Loucy (cell line): ENCODE measurements at regions not wholly inside any gene's neighbourhood (a gene's known extent, or its start where the extent isn't known, plus 50 kb on each side); places are given as distances from the start of the nearest gene placed in this dataset.
"Not testable (repeated sequence)": the region's sequence is repeated elsewhere in the genome, so short reads cannot be mapped to it uniquely, and the experiment has no call there.

Experiments
- H2AFZ ChIP-seq: fragments of 200-600 bp; sonication (generic); 2 replicates; pipeline ENCODE4 v1.6.0; 2016; ENCODE audit warnings: antibody characterized with exemption, mild to moderate bottlenecking, low read length, moderate library complexity
- H3F3A ChIP-seq: fragments of 200-600 bp; 2 replicates; pipeline ENCODE4 v1.6.0; 2016; ENCODE audit warnings: antibody characterized with exemption, low read depth, mild to moderate bottlenecking
- H3K27me3 ChIP-seq: fragments of 200-600 bp; sonication (generic); 2 replicates; pipeline ENCODE4 v1.6.1; 2014; ENCODE audit warnings: low read length, mild to moderate bottlenecking; ENCODE audit not compliant: insufficient read depth, poor library complexity, severe bottlenecking
- H3K36me3 ChIP-seq: fragments of 200-600 bp; sonication (generic); 2 replicates; pipeline ENCODE4 v1.6.1; 2016; ENCODE audit warnings: low read length; ENCODE audit not compliant: insufficient read depth
- H3K4me1 ChIP-seq: fragments of 200-600 bp; sonication (generic); 2 replicates; pipeline ENCODE4 v1.5.1; 2014; ENCODE audit warnings: low read length, mild to moderate bottlenecking; ENCODE audit not compliant: insufficient read depth, poor library complexity, severe bottlenecking
- H3K4me2 ChIP-seq: fragments of 200-600 bp; sonication (generic); 2 replicates; pipeline ENCODE4 v1.6.0; 2014; ENCODE audit warnings: antibody characterized with exemption, low read length, low read depth, mild to moderate bottlenecking; ENCODE audit not compliant: poor library complexity, severe bottlenecking
- H3K4me3 ChIP-seq: fragments of 200-600 bp; sonication (generic); 2 replicates; pipeline ENCODE4 v1.5.1; 2014; ENCODE audit warnings: low read length, mild to moderate bottlenecking, mixed read lengths; ENCODE audit not compliant: poor library complexity, severe bottlenecking
- H3K79me2 ChIP-seq: fragments of 200-600 bp; sonication (generic); 2 replicates; pipeline ENCODE4 v1.6.1; 2014; ENCODE audit warnings: low read length; ENCODE audit not compliant: insufficient read depth
- H3K9ac ChIP-seq: fragments of 200-600 bp; sonication (generic); 2 replicates; pipeline ENCODE4 v1.6.0; 2014; ENCODE audit warnings: mild to moderate bottlenecking, low read depth, low read length, moderate library complexity; ENCODE audit not compliant: poor library complexity, severe bottlenecking
- H3K9me2 ChIP-seq: fragments of 200-600 bp; sonication (generic); replicated peaks from 2 replicates; pipeline ENCODE4 v1.6.1; 2016; ENCODE audit warnings: low read depth, low read length, mixed read lengths
- H3K9me3 ChIP-seq: fragments of 200-600 bp; sonication (generic); 2 replicates; pipeline ENCODE4 v1.6.1; 2014; ENCODE audit warnings: mild to moderate bottlenecking, antibody characterized with exemption, low read length, low read depth; ENCODE audit not compliant: insufficient read depth
- H4K20me1 ChIP-seq: fragments of 200-600 bp; sonication (generic); 2 replicates; pipeline ENCODE4 v1.6.0; 2014; ENCODE audit warnings: antibody characterized with exemption, low read length, mild to moderate bottlenecking; ENCODE audit not compliant: insufficient read depth, poor library complexity, severe bottlenecking
- CTCF ChIP-seq: fragments of 200-600 bp; sonication (generic); conservative IDR thresholded peaks from 2 replicates; pipeline ENCODE4 v1.5.1; 2014; ENCODE audit warnings: mild to moderate bottlenecking, antibody characterized with exemption, low read length
- EZH2phosphoT487 ChIP-seq: fragments of 200-600 bp; IDR thresholded peaks from 2 replicates; pipeline ENCODE4 v1.6.1; 2018; ENCODE audit warnings: antibody characterized with exemption, mild to moderate bottlenecking, moderate library complexity, borderline replicate concordance

- Histone ChIP-seq H3K27me3 (no peaks in the 10 kb centered on the region), H3K9ac (no peak overlapping the region), H3K9me2 (no peaks in the 10 kb centered on the region), H3K79me2 (no peaks in the 10 kb centered on the region), H3K9me3 (no peaks in the 10 kb centered on the region), H2AFZ (no peak overlapping the region), H4K20me1 (no peaks in the 10 kb centered on the region), H3K36me3 (no peaks in the 10 kb centered on the region), H3F3A (no peaks in the 10 kb centered on the region), H3K4me3 (no peak overlapping the region), H3K4me1 (no peaks in the 10 kb centered on the region), H3K4me2 (no peak overlapping the region)
- no peak for TF ChIP-seq EZH2phosphoT487
- no peak for TF ChIP-seq CTCF
Measured at GRCh38 chr1:37360011-37360410, 114.4 kb upstream of the ZC3H12A start.

DNA sequence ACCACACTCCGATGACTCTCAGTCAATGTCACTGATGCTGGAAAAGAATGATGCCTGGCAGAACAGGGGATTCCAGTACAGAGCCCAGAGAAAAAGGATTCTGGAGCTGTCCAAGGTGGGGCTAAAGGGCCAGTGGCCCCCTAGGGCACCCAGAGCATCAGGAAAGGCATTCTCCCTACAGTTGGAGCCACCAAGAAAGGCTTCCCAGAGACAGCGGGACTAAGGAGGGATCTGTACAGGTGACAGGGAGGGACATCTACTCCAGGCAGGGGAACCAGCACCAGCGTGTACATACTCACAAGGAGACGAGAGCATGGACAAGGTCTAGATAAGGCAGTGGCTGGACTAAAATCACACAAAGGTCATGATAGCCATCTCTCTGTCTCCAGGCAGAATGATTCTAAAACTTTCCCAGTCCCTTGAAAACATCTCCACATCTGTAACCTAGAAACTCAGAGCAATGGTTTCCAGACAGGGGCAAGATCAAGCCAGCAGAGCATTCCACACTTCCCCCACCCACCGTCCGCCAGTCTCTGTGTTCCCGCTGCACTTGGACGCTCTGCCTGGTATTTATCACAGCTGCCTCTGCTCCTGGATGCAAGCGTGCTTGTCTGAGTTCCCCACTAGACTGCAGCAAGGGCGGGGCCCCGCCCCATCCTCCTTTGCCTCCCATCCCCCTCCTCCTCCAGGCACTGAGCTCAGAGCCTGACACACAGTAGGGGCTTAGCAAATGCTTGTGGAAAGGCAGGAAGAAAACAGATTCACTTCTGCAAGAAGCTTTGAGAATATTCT is 111.6 kb upstream of the ZC3H12A start:
- no peaks in the 10 kb centered on the region for H3K9me3 ChIP-seq
- no peaks in the 10 kb centered on the region for H3K9me2 ChIP-seq
- no peak overlapping the region for H3K4me3 ChIP-seq
- H3K4me2 ChIP-seq, result no peak overlapping the region
- H3K27me3 ChIP-seq, result no peaks in the 10 kb centered on the region
- no peak overlapping the region for H2AFZ ChIP-seq
- no peaks in the 10 kb centered on the region for H3F3A ChIP-seq
- no peaks in the 10 kb centered on the region for H4K20me1 ChIP-seq
- TF ChIP-seq EZH2phosphoT487, result no peak
- no peak for TF ChIP-seq CTCF
- H3K36me3 ChIP-seq, result no peaks in the 10 kb centered on the region
- no peak overlapping the region for H3K9ac ChIP-seq
- no peaks in the 10 kb centered on the region for H3K79me2 ChIP-seq
- H3K4me1 ChIP-seq, result no peaks in the 10 kb centered on the region

DNA sequence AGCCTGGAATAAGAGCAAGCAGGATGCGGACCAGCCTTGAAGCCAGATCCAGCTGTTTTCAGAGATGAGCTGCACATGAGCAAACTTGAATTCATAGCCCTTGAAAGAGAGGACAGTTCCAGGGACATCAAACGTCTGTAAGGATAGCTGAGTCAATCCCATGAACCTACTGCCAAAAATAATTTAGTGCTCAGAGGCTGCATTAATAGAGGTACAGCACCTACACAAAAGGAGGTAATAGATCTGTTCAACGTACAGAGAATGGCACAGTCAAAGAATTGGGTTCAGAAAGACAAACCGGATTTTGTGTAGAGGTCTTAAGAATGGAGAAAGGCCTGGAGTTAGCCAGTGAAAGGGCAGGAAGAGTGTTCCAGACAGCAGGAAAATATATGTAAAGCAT is 110.8 kb upstream of the ZC3H12A start:
- H3K79me2 ChIP-seq, result no peaks in the 10 kb centered on the region
- no peaks in the 10 kb centered on the region for H3K36me3 ChIP-seq
- no peak overlapping the region for H2AFZ ChIP-seq
- no peaks in the 10 kb centered on the region for H3K9me2 ChIP-seq
- H3K4me1 ChIP-seq, result no peaks in the 10 kb centered on the region
- H3K9ac ChIP-seq, result no peak overlapping the region
- H3K9me3 ChIP-seq, result no peaks in the 10 kb centered on the region
- H3F3A ChIP-seq, result no peaks in the 10 kb centered on the region
- H4K20me1 ChIP-seq, result no peaks in the 10 kb centered on the region
- TF ChIP-seq EZH2phosphoT487, result no peak
- no peak for TF ChIP-seq CTCF
- no peaks in the 10 kb centered on the region for H3K27me3 ChIP-seq
- no peak overlapping the region for H3K4me2 ChIP-seq
- no peak overlapping the region for H3K4me3 ChIP-seq

DNA sequence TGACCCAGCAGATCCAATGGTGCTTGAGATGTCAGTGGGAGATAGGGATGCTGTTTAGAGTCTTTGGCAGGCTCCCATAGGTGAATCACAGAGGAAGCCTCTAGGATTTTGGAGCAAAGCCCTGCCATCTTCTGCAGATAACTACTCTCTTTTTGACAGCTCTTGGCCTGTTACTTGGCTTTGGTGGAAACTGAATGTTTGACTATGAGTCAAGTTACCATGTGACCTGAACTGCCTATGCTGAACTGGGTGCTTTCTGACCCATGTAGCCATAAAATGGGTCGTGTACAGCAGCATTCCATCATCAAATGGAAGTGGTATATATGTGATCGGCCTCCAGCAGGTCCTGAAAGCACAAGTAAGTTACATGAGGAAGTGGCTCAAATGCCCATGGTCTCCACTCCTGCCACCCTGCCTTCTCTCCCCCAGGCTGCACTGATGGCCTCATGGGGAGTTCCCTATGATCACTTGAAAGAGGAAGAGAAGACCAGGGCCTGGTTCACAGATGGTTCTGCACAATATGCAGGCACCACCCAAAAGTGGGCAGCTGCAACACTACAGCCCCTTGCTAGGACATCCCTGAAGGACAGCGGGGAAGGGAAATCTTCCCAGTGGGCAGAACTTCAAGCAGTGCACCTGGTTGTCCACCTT is 105.6 kb upstream of the ZC3H12A start:
- not testable (repeated sequence) for H2AFZ ChIP-seq, H3K27me3 ChIP-seq, H3K4me1 ChIP-seq, H3K9me2 ChIP-seq, H3K9ac ChIP-seq, H3K36me3 ChIP-seq, H3K4me3 ChIP-seq, H3K79me2 ChIP-seq, H4K20me1 ChIP-seq, H3K9me3 ChIP-seq, H3F3A ChIP-seq, H3K4me2 ChIP-seq
